Endothelial cell of umbilical vein (primary cell): ENCODE measurements at regions not wholly inside any gene's neighbourhood (a gene's known extent, or its start where the extent isn't known, plus 50 kb on each side); places are given as distances from the start of the nearest gene placed in this dataset.

ENCODE experiments used
- BruUV-seq: library from RNA; stranded (reverse); fragments of 400-500 nt; replicated peaks from 2 replicates; lab custom pipeline; 2021; lab: Mats Ljungman, UMichigan
- CTCF ChIA-PET: fragments of 300-600, 350-600 bp; sonication (Branson Sonifier 250); formaldehyde crosslinking; loops from one replicate; lab custom pipeline; 2021; ENCODE audit warnings: antibody characterized with exemption, inconsistent platforms; lab: Charles Lee
- POLR2A ChIA-PET: fragments of 300-600, 350-600 bp; sonication (Branson Sonifier 250); formaldehyde crosslinking; loops from one replicate; lab custom pipeline; 2021; ENCODE audit warnings: antibody characterized with exemption, inconsistent platforms; lab: Charles Lee
- DNase-seq: peaks from one replicate; pipeline ENCODE4 v3.0.0-alpha.2; 2011; ENCODE audit warnings: low read depth, low spot score
- FAIRE-seq: peaks from 2 replicates; lab custom pipeline; 2011; peaks lifted over from hg19 to GRCh38; lab: Jason Lieb, UNC
- H2AFZ ChIP-seq: 2 replicates; pipeline ENCODE4 v1.6.0; 2012; ENCODE audit warnings: low read depth, low read length, control low read depth, inconsistent platforms
- H3K27ac ChIP-seq: 2 replicates; pipeline ENCODE4 v1.5.1; 2011; ENCODE audit warnings: low read depth, mild to moderate bottlenecking, control low read depth, low read length, moderate library complexity; ENCODE audit not compliant: insufficient read depth
- H3K27me3 ChIP-seq, 2 experiments: 2 replicates each; pipeline versions ENCODE4 v1.6.0 to v1.6.1; 2011; ENCODE audit warnings: low read length in 2 of 2, mixed read lengths in 1 of 2; ENCODE audit not compliant: control insufficient read depth in 2 of 2, insufficient read depth in 2 of 2
- H3K36me3 ChIP-seq, 2 experiments: 2 replicates in 1 of 2; 3 replicates in 1 of 2; pipeline ENCODE4 v1.5.1; 2011; ENCODE audit warnings: low read length in 2 of 2, mild to moderate bottlenecking in 1 of 2, moderate library complexity in 1 of 2; ENCODE audit not compliant: control insufficient read depth in 2 of 2, insufficient read depth in 2 of 2; ENCODE audit errors: extremely low read depth in 1 of 2
- H3K4me1 ChIP-seq: 3 replicates; pipeline ENCODE4 v1.5.1; 2011; ENCODE audit warnings: mild to moderate bottlenecking, low read length; ENCODE audit not compliant: control insufficient read depth, insufficient read depth; ENCODE audit errors: extremely low read depth
- H3K4me2 ChIP-seq: 2 replicates; pipeline ENCODE4 v1.6.1; 2011; ENCODE audit warnings: low read length, control low read depth, mixed read lengths; ENCODE audit not compliant: insufficient read depth
- H3K4me3 ChIP-seq, 3 experiments: fragments of 200-600 bp in 1 of 3; sonication (generic), shearing (Covaris generic) in 1 of 3; replicated peaks in 1 of 3; 2 replicates each; pipeline ENCODE4 v1.5.1; 2011 to 2016; ENCODE audit warnings: control low read depth in 3 of 3, low read length in 3 of 3, mild to moderate bottlenecking in 2 of 3, inconsistent platforms in 1 of 3, low read depth in 1 of 3, moderate library complexity in 1 of 3; ENCODE audit not compliant: insufficient read depth in 1 of 3
- H3K79me2 ChIP-seq: 2 replicates; pipeline ENCODE4 v1.6.0; 2012; ENCODE audit warnings: low read length, inconsistent platforms; ENCODE audit not compliant: control insufficient read depth, insufficient read depth
- H3K9ac ChIP-seq: replicated peaks from 2 replicates; pipeline ENCODE3; 2011; ENCODE audit warnings: low read length, control low read depth; ENCODE audit not compliant: insufficient read depth; ENCODE audit errors: extremely low read depth
- H3K9me1 ChIP-seq: replicated peaks from 3 replicates; pipeline ENCODE4 v1.6.0; 2011; ENCODE audit warnings: mild to moderate bottlenecking, low read length; ENCODE audit not compliant: control insufficient read depth, insufficient read depth; ENCODE audit errors: extremely low read depth
- H3K9me3 ChIP-seq: replicated peaks from 2 replicates; pipeline ENCODE4 v1.5.1; 2012; ENCODE audit warnings: low read length, inconsistent platforms; ENCODE audit not compliant: control insufficient read depth, insufficient read depth
- H4K20me1 ChIP-seq: replicated peaks from 2 replicates; pipeline ENCODE3; 2011; ENCODE audit warnings: mild to moderate bottlenecking, low read length; ENCODE audit not compliant: control insufficient read depth, insufficient read depth; ENCODE audit errors: extremely low read depth
- EZH2 ChIP-seq: IDR thresholded peaks from 2 replicates; pipeline ENCODE4 v1.6.1; 2012; ENCODE audit warnings: borderline replicate concordance, low read depth, mild to moderate bottlenecking, moderate library complexity, low read length, inconsistent platforms; ENCODE audit not compliant: severe bottlenecking
- FOS ChIP-seq: IDR thresholded peaks from 2 replicates; pipeline ENCODE4 v1.6.1; 2011; ENCODE audit warnings: mild to moderate bottlenecking, low read length, moderate library complexity, borderline replicate concordance; ENCODE audit not compliant: insufficient read depth
- GATA2 ChIP-seq: IDR thresholded peaks from 2 replicates; pipeline ENCODE4 v1.7.0; 2011; ENCODE audit warnings: low read depth, mild to moderate bottlenecking, moderate library complexity, mixed read lengths, low read length; ENCODE audit not compliant: insufficient read length, insufficient read depth
- JUN ChIP-seq: IDR thresholded peaks from 2 replicates; pipeline ENCODE4 v1.6.1; 2011; ENCODE audit warnings: borderline replicate concordance, low read depth; ENCODE audit not compliant: insufficient read length, insufficient read depth
- MYC ChIP-seq: IDR thresholded peaks from one replicate; pipeline ENCODE4 v1.6.1; 2011; ENCODE audit warnings: mild to moderate bottlenecking, low read depth, low read length
- POLR2A ChIP-seq: IDR thresholded peaks from 2 replicates; pipeline ENCODE4 v1.6.1; 2012; ENCODE audit warnings: low read depth, mild to moderate bottlenecking, control low read depth, low read length
- POLR2AphosphoS5 ChIP-seq: IDR thresholded peaks from 2 replicates; pipeline ENCODE4 v1.6.1; 2012; ENCODE audit warnings: low read depth, mild to moderate bottlenecking, control low read depth, low read length, moderate library complexity; ENCODE audit not compliant: insufficient read depth
- dilution Hi-C: fragments of 300-500 bp; cut with MboI; formaldehyde crosslinking; loops from one replicate; pipeline ENCODE4 v1.15.0; 2019; ENCODE audit warnings: low sequenced_read_pairs; ENCODE audit not compliant: extremely low pct_ligation_motif_present
- intact Hi-C: fragments of 100-400 bp; cut with micrococcal nuclease; formaldehyde crosslinking; loops from one replicate; pipeline ENCODE4 v1.10.0; 2022
- TF ChIP-seq, protein P1 (sequence below): IDR thresholded peaks from 2 replicates; pipeline ENCODE4 v1.6.1; 2011; ENCODE audit not compliant: insufficient read depth, insufficient read length
- TF ChIP-seq, protein P2 (sequence below), 2 donors: IDR thresholded peaks; 1 replicate in 1 of 2; 2 replicates in 1 of 2; pipeline ENCODE4 v1.5.1; 2011; ENCODE audit warnings: low read length in 2 of 2, mild to moderate bottlenecking in 2 of 2, moderate library complexity in 2 of 2, control low read depth in 1 of 2, inconsistent platforms in 1 of 2, low read depth in 1 of 2; ENCODE audit not compliant: insufficient read depth in 1 of 2; ENCODE audit errors: extremely low read depth in 1 of 2

DNA sequence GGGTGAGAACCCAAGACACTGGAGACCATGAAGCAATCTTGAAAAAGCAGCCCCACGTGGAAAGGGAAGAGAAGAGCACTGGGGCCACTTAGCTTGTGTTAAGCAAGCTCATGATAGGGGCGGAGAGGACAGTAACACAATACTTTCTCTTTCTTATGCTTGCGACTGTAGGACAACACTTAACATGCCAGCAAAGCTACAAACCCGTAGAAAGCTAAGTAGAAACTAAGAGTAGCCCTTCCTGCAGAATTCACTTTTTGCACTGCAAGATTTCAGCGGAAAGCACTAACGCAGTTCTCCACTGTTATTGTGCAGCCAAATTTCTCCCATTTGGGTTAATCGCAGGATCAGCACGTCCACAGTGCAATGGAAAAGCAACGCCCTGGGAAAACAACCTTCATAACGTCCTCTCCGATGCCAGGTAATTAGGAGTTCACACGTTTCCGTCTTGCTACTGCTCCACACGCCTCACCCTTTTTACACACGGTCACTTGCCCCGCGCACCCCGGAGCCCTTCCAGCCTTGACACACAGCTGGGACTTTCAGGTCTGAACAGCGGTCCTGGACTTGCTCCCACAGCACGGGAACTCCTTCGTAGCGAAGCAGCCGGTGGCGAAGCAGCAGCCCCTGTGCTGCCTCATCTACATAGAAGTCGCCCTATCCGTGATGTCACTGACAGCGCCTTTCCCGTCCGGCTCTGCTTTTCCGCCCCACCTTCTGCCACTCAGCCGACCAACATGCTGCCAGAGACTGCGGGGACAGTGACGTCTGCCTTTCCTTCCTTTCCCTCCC lies 148.6 kb downstream of the PPIAL4G start:
- Histone ChIP-seq H3K27ac (no peak overlapping the region), H3K27me3 (peaks cover 11 to 22% of the 10 kb centered on the region in 2 experiments), H3K9ac (peak overlapping the region; percentile 44), H2AFZ (peak overlapping the region; percentile 60), H3K36me3 (no peaks in the 10 kb centered on the region), H3K79me2 (no peaks in the 10 kb centered on the region), H4K20me1 (no peaks in the 10 kb centered on the region), H3K4me3 (peak overlapping the region in 2 of 3 experiments; percentile 12 to 34), H3K9me3 (no peaks in the 10 kb centered on the region), H3K4me2 (peak overlapping the region; percentile 39), H3K4me1 (peaks cover 10% of the 10 kb centered on the region), H3K9me1 (no peaks in the 10 kb centered on the region)
- TSS peak; percentile 100 for BruUV-seq
- no peak for TF ChIP-seq GATA2
- TF ChIP-seq POLR2AphosphoS5 = peak; percentile 99
- TF ChIP-seq FOS = no peak
- no peak for TF ChIP-seq JUN
- peak; percentile 100 for TF ChIP-seq POLR2A
- TF ChIP-seq, protein P1, sequence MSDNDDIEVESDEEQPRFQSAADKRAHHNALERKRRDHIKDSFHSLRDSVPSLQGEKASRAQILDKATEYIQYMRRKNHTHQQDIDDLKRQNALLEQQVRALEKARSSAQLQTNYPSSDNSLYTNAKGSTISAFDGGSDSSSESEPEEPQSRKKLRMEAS = no peak
- TF ChIP-seq MYC = no peak
- TF ChIP-seq, protein P2, sequence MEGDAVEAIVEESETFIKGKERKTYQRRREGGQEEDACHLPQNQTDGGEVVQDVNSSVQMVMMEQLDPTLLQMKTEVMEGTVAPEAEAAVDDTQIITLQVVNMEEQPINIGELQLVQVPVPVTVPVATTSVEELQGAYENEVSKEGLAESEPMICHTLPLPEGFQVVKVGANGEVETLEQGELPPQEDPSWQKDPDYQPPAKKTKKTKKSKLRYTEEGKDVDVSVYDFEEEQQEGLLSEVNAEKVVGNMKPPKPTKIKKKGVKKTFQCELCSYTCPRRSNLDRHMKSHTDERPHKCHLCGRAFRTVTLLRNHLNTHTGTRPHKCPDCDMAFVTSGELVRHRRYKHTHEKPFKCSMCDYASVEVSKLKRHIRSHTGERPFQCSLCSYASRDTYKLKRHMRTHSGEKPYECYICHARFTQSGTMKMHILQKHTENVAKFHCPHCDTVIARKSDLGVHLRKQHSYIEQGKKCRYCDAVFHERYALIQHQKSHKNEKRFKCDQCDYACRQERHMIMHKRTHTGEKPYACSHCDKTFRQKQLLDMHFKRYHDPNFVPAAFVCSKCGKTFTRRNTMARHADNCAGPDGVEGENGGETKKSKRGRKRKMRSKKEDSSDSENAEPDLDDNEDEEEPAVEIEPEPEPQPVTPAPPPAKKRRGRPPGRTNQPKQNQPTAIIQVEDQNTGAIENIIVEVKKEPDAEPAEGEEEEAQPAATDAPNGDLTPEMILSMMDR (IDR thresholded peaks at IDR 0.05; ENCODE audit: extremely low read depth in 1 of 2, insufficient read depth in 1 of 2, low read depth in 1 of 2, low read length in 2 of 2) = no peak
- no peak for TF ChIP-seq EZH2
- DNase-seq (peak; percentile 63), FAIRE-seq (peak; percentile 79)
- CTCF ChIA-PET = interaction anchor here (0.8 to 1.1 kb wide), 2 partner anchors 11 kb away, joined by 3 read pairs; no protein-coding TSS in a partner anchor
- intact Hi-C loops = loop anchor here (5.0 kb wide), 1 partner anchor 38 kb away; no protein-coding TSS in a partner anchor
- POLR2A ChIA-PET = interaction anchor here (1.1 kb wide), 1 partner anchor 71 kb away, joined by 3 read pairs; no protein-coding TSS in a partner anchor
- dilution Hi-C loops = no loop called here
